ENCODE measurements at regions not wholly inside any gene's neighbourhood (a gene's known extent, or its start where the extent isn't known, plus 50 kb on each side); places are given as distances from the start of the nearest gene placed in this dataset.

- TF ChIP-seq CTCF (conservative IDR thresholded peaks at IDR 0.05; ENCODE audit: low read length) (no peak), EZH2phosphoT487 (IDR thresholded peaks at IDR 0.05; ENCODE audit: borderline replicate concordance) (no peak)
Observed at GRCh38 chr4:42816189-42816879, 76.2 kb upstream of the GRXCR1 start.
